Liver (tissue), 8 donors: ENCODE measurements at regions not wholly inside any gene's neighbourhood (a gene's known extent, or its start where the extent isn't known, plus 50 kb on each side); places are given as distances from the start of the nearest gene placed in this dataset.

Source experiments
- DNase-seq: peaks from one replicate; pipeline ENCODE4 v3.0.0-alpha.2; 2017; ENCODE audit warnings: low spot score
- H3K27ac ChIP-seq, 2 donors: one replicate each; pipeline ENCODE4 v1.7.0; 2013; ENCODE audit warnings: inconsistent platforms in 2 of 2, low read length in 2 of 2, control low read depth in 1 of 2, low read depth in 1 of 2, mild to moderate bottlenecking in 1 of 2
- H3K27me3 ChIP-seq, 4 donors: one replicate each; pipeline versions ENCODE4 v1.6.1 to v1.7.0; 2013; ENCODE audit warnings: low read length in 3 of 4, inconsistent platforms in 1 of 4, mild to moderate bottlenecking in 1 of 4, moderate library complexity in 1 of 4; ENCODE audit not compliant: control insufficient read depth in 4 of 4, insufficient read depth in 4 of 4
- H3K36me3 ChIP-seq, 4 donors: one replicate each; pipeline versions ENCODE4 v1.6.1 to v1.7.0; 2013; ENCODE audit warnings: low read length in 3 of 4, mild to moderate bottlenecking in 3 of 4, low read depth in 1 of 4, moderate library complexity in 1 of 4; ENCODE audit not compliant: control insufficient read depth in 4 of 4, insufficient read depth in 3 of 4
- H3K4me1 ChIP-seq, 4 donors: one replicate each; pipeline versions ENCODE4 v1.6.1 to v1.7.0; 2013; ENCODE audit warnings: low read length in 3 of 4, mild to moderate bottlenecking in 3 of 4, moderate library complexity in 1 of 4; ENCODE audit not compliant: control insufficient read depth in 4 of 4, insufficient read depth in 4 of 4
- H3K4me3 ChIP-seq, 3 donors: one replicate each; pipeline versions ENCODE4 v1.6.1 to v1.7.0; 2013; ENCODE audit warnings: low read length in 3 of 3, control low read depth in 1 of 3, low read depth in 1 of 3, mild to moderate bottlenecking in 1 of 3
- H3K9ac ChIP-seq, 2 donors: one replicate each; pipeline ENCODE4 v1.7.0; 2013; ENCODE audit warnings: low read length in 2 of 2, mild to moderate bottlenecking in 2 of 2, moderate library complexity in 2 of 2, control low read depth in 1 of 2, low read depth in 1 of 2
- H3K9me3 ChIP-seq, 4 donors: one replicate each; pipeline versions ENCODE4 v1.6.1 to v1.7.0; 2013; ENCODE audit warnings: low read length in 3 of 4; ENCODE audit not compliant: control insufficient read depth in 4 of 4
- EGR1 ChIP-seq, 2 donors: IDR thresholded peaks; 2 replicates each; pipeline ENCODE4 v1.6.1; 2016 to 2018; ENCODE audit warnings: antibody characterized with exemption in 2 of 2, low read depth in 2 of 2
- FOXA1 ChIP-seq: IDR thresholded peaks from 2 replicates; pipeline ENCODE4 v1.6.1; 2016; ENCODE audit warnings: antibody characterized with exemption
- FOXA2 ChIP-seq: IDR thresholded peaks from 2 replicates; pipeline ENCODE4 v1.6.1; 2016; ENCODE audit warnings: antibody characterized with exemption
- GABPA ChIP-seq, 2 donors: IDR thresholded peaks in 1 of 2; conservative IDR thresholded peaks in 1 of 2; 2 replicates each; pipeline ENCODE4 v1.6.1; 2016; ENCODE audit warnings: antibody characterized with exemption in 2 of 2, mild to moderate bottlenecking in 1 of 2, moderate library complexity in 1 of 2
- HNF4A ChIP-seq, 2 donors: conservative IDR thresholded peaks; 2 replicates each; pipeline ENCODE4 v1.6.1; 2016; ENCODE audit warnings: antibody characterized with exemption in 2 of 2, mild to moderate bottlenecking in 2 of 2
- HNF4G ChIP-seq: IDR thresholded peaks from 2 replicates; pipeline ENCODE4 v1.6.1; 2016; ENCODE audit warnings: antibody characterized with exemption
- JUND ChIP-seq, 2 donors: IDR thresholded peaks; 2 replicates each; pipeline ENCODE4 v1.6.1; 2016; ENCODE audit warnings: antibody characterized with exemption in 2 of 2
- NR2F2 ChIP-seq: IDR thresholded peaks from 2 replicates; pipeline ENCODE4 v1.6.1; 2016; ENCODE audit warnings: antibody characterized with exemption
- RAD21 ChIP-seq, 2 donors: IDR thresholded peaks; 2 replicates each; pipeline ENCODE4 v1.6.1; 2016; ENCODE audit warnings: antibody characterized with exemption in 2 of 2, mild to moderate bottlenecking in 2 of 2
- RXRA ChIP-seq, 2 donors: IDR thresholded peaks; 2 replicates each; pipeline ENCODE4 v1.6.1; 2017 to 2018; ENCODE audit warnings: antibody characterized with exemption in 2 of 2, mild to moderate bottlenecking in 1 of 2
- SP1 ChIP-seq: IDR thresholded peaks from 2 replicates; pipeline ENCODE4 v1.6.1; 2018; ENCODE audit warnings: antibody characterized with exemption, mild to moderate bottlenecking
- TAF1 ChIP-seq: conservative IDR thresholded peaks from 2 replicates; pipeline ENCODE4 v1.6.1; 2016; ENCODE audit warnings: antibody characterized with exemption, mild to moderate bottlenecking
- YY1 ChIP-seq: IDR thresholded peaks from 2 replicates; pipeline ENCODE4 v1.6.1; 2016; ENCODE audit warnings: antibody characterized with exemption, mild to moderate bottlenecking
- WGBS: extraction: QIAGEN DNeasy Blood & Tissue Kit; methylation state at CpG from one replicate; pipeline ENCODE4 v1.1.7; 2013; 5-methylcytosine and 5-hydroxymethylcytosine counted together
- TF ChIP-seq, protein P1 (sequence below): IDR thresholded peaks from 2 replicates; pipeline ENCODE4 v1.6.1; 2016; ENCODE audit warnings: antibody characterized with exemption, mild to moderate bottlenecking
- TF ChIP-seq, protein P2 (sequence below): fragments of 150-350 bp; IDR thresholded peaks from 2 replicates; pipeline ENCODE4 v1.5.1; 2017; ENCODE audit warnings: improper control_type of control experiment, low read depth, low read length; ENCODE audit not compliant: missing input control
- TF ChIP-seq, protein P3 (sequence below): IDR thresholded peaks from 2 replicates; pipeline ENCODE4 v1.6.1; 2016; ENCODE audit warnings: antibody characterized with exemption
- TF ChIP-seq, protein P4 (sequence below): IDR thresholded peaks from 2 replicates; pipeline ENCODE4 v1.6.1; 2016; ENCODE audit warnings: antibody characterized with exemption
- TF ChIP-seq, protein P5 (sequence below): IDR thresholded peaks from 2 replicates; pipeline ENCODE4 v1.6.1; 2016; ENCODE audit warnings: antibody characterized with exemption
- donor health status: healthy.
- donor health status: healthy.
- donor health status: healthy.
- donor health status: healthy.
- donor health status: healthy.

DNA sequence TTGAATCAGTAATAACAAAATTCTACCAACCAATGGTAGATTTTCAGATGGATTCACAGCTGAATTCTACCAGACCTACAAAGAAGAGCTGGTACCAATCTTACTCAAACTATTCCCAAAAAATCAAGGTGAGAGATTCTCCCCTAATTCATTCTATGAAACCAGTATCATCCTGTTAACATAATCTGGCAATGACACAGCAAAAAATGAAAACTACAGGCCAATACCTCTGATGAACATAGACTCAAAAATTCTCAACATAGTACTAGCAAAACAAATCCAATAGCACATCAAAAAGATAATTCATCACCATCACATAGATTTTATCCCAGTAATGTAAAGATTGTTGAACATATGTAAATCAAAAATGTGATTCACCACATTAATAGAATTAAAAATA, 234.4 kb upstream of the KIF2B start:
- Histone ChIP-seq H3K36me3 (no peaks in the 10 kb centered on the region), H3K4me3 (no peak overlapping the region), H3K4me1 (no peaks in the 10 kb centered on the region), H3K9ac (no peak overlapping the region), H3K9me3 (no peaks in the 10 kb centered on the region), H3K27ac (no peak overlapping the region), H3K27me3 (no peaks in the 10 kb centered on the region)
- TF ChIP-seq, protein P1, sequence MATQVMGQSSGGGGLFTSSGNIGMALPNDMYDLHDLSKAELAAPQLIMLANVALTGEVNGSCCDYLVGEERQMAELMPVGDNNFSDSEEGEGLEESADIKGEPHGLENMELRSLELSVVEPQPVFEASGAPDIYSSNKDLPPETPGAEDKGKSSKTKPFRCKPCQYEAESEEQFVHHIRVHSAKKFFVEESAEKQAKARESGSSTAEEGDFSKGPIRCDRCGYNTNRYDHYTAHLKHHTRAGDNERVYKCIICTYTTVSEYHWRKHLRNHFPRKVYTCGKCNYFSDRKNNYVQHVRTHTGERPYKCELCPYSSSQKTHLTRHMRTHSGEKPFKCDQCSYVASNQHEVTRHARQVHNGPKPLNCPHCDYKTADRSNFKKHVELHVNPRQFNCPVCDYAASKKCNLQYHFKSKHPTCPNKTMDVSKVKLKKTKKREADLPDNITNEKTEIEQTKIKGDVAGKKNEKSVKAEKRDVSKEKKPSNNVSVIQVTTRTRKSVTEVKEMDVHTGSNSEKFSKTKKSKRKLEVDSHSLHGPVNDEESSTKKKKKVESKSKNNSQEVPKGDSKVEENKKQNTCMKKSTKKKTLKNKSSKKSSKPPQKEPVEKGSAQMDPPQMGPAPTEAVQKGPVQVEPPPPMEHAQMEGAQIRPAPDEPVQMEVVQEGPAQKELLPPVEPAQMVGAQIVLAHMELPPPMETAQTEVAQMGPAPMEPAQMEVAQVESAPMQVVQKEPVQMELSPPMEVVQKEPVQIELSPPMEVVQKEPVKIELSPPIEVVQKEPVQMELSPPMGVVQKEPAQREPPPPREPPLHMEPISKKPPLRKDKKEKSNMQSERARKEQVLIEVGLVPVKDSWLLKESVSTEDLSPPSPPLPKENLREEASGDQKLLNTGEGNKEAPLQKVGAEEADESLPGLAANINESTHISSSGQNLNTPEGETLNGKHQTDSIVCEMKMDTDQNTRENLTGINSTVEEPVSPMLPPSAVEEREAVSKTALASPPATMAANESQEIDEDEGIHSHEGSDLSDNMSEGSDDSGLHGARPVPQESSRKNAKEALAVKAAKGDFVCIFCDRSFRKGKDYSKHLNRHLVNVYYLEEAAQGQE: no peak
- TF ChIP-seq GABPA (IDR thresholded peaks at IDR 0.05 in 1 of 2, conservative IDR thresholded peaks at IDR 0.05 in 1 of 2) (no peak), FOXA2 (no peak), RAD21 (IDR thresholded peaks at IDR 0.05) (no peak), JUND (IDR thresholded peaks at IDR 0.05) (no peak), HNF4G (no peak), SP1 (no peak), TAF1 (no peak), FOXA1 (no peak), EGR1 (IDR thresholded peaks at IDR 0.05; ENCODE audit: low read depth in 2 of 2) (no peak), RXRA (IDR thresholded peaks at IDR 0.05) (no peak), YY1 (no peak), HNF4A (conservative IDR thresholded peaks at IDR 0.05) (no peak), NR2F2 (no peak)
- TF ChIP-seq, protein P2, sequence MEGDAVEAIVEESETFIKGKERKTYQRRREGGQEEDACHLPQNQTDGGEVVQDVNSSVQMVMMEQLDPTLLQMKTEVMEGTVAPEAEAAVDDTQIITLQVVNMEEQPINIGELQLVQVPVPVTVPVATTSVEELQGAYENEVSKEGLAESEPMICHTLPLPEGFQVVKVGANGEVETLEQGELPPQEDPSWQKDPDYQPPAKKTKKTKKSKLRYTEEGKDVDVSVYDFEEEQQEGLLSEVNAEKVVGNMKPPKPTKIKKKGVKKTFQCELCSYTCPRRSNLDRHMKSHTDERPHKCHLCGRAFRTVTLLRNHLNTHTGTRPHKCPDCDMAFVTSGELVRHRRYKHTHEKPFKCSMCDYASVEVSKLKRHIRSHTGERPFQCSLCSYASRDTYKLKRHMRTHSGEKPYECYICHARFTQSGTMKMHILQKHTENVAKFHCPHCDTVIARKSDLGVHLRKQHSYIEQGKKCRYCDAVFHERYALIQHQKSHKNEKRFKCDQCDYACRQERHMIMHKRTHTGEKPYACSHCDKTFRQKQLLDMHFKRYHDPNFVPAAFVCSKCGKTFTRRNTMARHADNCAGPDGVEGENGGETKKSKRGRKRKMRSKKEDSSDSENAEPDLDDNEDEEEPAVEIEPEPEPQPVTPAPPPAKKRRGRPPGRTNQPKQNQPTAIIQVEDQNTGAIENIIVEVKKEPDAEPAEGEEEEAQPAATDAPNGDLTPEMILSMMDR: no peak
- TF ChIP-seq, protein P3, sequence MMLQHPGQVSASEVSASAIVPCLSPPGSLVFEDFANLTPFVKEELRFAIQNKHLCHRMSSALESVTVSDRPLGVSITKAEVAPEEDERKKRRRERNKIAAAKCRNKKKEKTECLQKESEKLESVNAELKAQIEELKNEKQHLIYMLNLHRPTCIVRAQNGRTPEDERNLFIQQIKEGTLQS: no peak
- TF ChIP-seq, protein P4, sequence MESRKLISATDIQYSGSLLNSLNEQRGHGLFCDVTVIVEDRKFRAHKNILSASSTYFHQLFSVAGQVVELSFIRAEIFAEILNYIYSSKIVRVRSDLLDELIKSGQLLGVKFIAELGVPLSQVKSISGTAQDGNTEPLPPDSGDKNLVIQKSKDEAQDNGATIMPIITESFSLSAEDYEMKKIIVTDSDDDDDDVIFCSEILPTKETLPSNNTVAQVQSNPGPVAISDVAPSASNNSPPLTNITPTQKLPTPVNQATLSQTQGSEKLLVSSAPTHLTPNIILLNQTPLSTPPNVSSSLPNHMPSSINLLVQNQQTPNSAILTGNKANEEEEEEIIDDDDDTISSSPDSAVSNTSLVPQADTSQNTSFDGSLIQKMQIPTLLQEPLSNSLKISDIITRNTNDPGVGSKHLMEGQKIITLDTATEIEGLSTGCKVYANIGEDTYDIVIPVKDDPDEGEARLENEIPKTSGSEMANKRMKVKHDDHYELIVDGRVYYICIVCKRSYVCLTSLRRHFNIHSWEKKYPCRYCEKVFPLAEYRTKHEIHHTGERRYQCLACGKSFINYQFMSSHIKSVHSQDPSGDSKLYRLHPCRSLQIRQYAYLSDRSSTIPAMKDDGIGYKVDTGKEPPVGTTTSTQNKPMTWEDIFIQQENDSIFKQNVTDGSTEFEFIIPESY: no peak
- TF ChIP-seq, protein P5, sequence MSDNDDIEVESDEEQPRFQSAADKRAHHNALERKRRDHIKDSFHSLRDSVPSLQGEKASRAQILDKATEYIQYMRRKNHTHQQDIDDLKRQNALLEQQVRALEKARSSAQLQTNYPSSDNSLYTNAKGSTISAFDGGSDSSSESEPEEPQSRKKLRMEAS: no peak
- no peak for DNase-seq

DNA sequence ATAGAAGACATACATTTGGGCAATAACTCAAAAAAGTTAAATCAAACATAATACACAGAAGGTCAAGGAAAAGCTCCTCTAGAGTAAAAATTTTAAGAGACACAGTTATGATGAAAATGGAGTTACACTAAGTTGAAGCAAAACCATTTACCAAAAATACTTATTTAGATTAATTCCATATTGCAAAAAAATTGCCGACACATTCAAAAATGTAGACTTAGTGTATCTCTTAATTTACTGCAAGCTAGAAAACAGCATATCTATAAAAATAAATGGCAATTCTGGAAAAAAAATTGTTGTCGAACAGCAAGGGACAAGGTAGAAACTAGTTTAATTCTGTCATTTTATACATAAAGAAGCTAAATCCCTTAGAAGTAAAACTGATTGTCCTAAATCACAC, 248.7 kb upstream of the KIF2B start:
- Histone ChIP-seq H3K4me1 (no peaks in the 10 kb centered on the region), H3K9ac (no peak overlapping the region), H3K27me3 (no peaks in the 10 kb centered on the region), H3K4me3 (no peak overlapping the region), H3K27ac (no peak overlapping the region), H3K36me3 (no peaks in the 10 kb centered on the region), H3K9me3 (no peaks in the 10 kb centered on the region)
- WGBS: 85% methylated on average over 2 of the region's 2 CpGs
- TF ChIP-seq GABPA (IDR thresholded peaks at IDR 0.05 in 1 of 2, conservative IDR thresholded peaks at IDR 0.05 in 1 of 2) (no peak), NR2F2 (no peak), EGR1 (IDR thresholded peaks at IDR 0.05; ENCODE audit: low read depth in 2 of 2) (no peak), FOXA1 (no peak), HNF4G (no peak)
- TF ChIP-seq, protein P4: no peak
- TF ChIP-seq, protein P1: no peak
- DNase-seq: no peak
